ENCODE measurements at regions not wholly inside any gene's neighbourhood (a gene's known extent, or its start where the extent isn't known, plus 50 kb on each side); places are given as distances from the start of the nearest gene placed in this dataset.
"Not testable (repeated sequence)": the region's sequence is repeated elsewhere in the genome, so short reads cannot be mapped to it uniquely, and the experiment has no call there.

DNA sequence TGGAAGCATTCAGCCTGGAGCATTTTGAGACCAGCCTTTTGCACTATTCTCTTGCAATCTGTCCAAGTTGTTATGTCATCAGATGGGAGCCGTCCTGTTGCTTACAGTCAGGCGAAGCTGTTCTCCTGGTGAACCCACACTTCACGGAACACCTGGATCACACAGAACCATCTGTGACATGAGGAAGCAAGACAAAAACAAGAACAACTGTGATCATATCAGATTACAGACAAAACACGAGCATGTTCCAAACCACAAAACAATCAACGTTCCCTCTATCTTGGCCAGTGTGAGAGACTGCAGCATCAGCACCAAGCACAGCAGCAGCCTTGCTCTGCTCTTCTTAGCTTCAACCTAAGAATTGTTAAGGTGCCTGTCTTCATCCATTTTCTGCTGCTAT lies 180.5 kb upstream of the SFSWAP start:
- no peak for DNase-seq

DNA sequence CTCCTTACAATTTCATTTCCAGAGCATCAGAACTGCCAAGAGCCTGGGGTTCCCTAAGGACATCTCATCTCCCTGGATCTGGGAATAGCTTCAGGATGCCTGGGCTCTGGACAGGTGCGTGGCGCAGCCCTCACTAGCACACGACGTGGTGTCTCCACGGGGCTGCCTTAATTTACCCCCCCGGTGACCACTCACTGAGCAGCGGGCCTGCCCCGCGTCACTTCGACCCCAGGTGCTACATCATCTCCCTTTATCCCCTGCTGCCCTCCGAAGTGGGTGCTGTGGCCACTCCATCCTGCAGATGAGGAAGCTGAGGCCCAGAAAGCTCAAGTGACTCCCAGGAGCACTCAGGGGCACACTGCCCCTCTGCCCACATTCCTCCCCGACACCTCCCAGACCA lies 177.8 kb upstream of the SFSWAP start:
- no peak for DNase-seq

- no peak for DNase-seq
Measured at GRCh38 chr12:131535779-131536178, 175.1 kb upstream of the SFSWAP start.

DNA sequence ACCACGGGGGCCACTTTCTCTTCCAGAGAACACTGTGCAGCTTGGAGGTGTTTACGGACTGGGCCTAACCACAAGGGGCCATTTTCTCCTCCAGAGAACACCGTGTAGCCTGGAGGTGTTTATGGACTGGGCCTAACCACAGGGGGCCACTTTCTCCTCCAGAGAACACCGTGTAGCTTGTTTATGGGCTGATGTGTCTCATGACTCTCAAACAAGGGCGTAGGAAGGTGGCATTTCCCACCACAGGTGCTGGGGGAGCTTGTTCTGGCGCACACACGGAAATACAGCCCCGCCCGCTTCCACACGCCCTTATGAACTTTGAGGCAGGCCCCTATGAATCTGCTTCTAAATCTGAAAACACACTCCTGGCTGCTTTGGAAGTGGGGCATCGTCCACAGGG lies 174.6 kb upstream of the SFSWAP start:
- no peak for DNase-seq

- DNase-seq = no peak
Measured at GRCh38 chr12:131536766-131537165, 174.1 kb upstream of the SFSWAP start.

DNA sequence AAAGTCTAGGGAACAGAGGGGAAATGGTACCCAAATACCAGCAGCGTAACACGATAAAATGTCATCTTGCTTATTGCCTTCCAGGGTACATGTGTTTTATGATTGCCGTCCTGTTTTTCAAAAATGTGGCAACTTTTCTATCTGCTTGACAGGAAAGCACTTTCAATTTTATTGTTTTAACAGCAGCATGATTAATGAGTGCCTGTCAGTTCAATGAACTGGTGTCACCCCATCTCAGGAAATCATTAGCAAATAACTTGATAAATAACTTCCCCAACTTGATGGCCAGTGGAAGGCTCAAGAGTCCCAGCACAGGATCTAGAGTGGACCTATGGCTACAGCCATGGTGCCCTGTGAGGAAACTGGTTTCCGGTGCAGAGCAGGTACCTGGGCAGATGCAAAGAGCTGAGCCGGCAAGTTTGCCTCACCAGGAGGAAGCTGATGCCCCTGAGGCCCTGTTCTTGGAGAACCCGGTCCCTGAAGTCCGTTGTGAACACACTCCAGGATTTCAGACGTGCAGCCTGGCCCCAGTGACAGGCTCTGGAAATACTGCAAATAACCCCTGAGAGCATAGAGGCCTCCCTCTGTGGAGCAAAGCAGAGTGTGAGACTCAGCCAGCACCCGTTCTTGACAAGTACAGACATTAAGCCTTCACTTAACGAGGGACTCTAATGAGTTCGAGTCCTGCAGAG lies 173.5 kb upstream of the SFSWAP start:
- no peak for DNase-seq

DNA sequence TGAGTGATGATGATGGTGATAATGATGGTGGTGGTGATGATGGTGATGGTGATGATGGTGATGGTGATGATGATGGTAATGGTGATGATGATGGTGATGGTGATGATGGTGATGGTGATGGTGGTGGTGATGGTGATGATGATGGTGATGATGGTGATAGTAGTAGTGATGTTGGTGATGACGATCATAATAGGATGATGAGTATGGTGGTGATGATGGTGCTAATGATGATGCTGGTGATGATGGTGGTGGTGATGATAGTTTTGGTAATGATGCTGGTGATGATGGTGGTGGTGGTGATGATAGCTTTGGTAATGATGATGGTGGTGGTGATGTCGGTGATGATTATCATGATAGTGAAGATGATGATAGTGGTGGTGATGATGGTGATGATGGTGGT lies 171.5 kb upstream of the SFSWAP start:
- DNase-seq = no peak

DNA sequence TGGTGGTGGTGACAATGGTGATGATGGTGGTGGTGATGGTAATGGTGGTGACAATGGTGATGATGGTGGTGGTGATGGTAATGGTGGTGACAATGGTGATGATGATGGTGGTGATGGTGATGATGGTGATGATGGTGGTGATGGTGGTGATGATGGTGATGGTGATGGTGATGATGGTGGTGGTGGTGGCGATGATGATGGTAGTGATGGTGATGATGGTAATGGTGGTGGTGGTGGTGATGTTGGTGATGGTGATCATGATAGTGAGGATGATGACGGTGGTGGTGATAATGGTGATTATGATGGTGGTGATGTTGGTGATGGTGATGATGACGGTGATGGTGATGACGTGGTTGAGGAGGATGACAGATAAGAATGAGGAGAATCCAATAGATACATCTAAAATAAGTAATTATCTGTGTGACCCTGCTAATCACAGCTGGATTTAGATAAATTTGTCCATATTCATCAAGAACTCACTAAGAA lies 170.7 kb upstream of the SFSWAP start:
- DNase-seq = no peak

DNA sequence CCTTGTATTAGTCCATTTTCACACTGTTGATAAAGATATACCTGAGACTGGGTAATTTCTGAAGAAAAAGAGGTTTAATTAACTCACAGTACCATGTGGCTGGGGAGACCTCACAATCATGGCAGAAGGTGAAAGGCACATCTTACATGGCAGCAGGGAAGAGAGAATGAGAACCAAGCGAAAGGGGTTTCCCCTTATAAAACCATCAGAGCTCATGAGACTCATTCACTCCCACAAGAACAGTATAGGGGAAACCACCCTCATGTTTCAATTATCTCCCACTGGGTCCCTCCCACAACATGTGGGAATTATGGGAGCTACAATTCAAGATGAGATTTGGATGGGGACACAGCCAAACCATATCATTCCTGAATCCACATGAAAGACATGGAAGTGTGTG lies 169.4 kb upstream of the SFSWAP start:
- not testable (repeated sequence) for DNase-seq

DNA sequence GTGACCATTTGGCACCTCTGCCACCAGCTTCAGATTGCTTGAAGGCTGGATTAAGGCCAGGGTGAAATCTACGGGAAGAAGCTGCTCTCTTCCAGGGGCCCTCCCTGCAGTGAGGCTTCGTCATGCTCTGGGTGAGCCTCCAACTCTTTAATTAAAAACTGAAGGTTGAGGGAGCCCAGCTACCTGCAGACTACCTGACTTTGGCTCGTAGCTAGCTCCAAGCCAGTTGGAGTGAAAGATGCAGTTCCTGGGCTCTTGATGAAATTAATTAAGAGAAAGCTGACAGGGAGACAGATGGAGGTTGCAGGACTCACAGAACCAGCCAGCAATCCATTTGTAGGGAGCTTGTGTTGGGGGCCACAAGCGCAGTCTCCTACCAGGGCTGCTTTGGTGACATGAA lies 168.5 kb upstream of the SFSWAP start:
- no peak for DNase-seq

DNA sequence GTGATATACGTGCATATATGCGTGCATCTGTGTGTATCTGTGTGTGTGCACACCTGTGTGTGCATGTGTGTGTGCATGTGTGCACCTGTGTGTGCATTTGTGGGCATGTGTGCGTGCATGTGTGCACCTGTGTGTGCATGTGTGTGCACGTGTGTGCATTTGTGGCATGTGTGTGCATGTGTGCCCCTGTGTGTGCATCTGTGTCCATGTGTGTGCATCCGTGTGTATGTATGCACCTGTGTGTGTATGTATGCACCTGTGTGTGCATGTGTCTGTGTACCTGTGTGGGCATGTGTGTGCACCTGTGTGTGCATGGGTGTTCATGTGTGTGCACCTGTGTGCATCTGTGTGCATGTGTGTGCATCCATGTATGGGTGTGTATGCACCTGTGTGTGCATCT lies 167.8 kb upstream of the SFSWAP start:
- DNase-seq = no peak

DNA sequence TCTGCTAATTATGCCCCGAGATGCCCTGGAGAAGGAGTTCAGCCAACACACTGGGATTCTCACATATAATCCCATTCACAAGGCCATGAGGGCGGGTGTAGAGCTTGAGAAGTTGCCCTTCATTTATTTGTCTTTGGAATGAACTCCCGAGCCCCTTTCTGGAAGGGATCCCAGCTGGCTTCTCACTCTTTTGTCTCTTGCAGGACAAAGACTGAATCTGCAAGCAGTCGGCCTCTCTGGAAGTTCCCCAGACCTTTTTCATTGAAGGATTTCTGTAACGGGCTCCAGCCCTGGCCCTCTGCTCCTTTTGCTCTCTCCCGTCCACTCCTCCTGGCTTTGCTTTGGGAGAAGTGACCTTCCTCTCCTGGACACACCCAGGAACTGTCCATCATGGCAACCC lies 163.3 kb upstream of the SFSWAP start:
- no peak for DNase-seq

DNA sequence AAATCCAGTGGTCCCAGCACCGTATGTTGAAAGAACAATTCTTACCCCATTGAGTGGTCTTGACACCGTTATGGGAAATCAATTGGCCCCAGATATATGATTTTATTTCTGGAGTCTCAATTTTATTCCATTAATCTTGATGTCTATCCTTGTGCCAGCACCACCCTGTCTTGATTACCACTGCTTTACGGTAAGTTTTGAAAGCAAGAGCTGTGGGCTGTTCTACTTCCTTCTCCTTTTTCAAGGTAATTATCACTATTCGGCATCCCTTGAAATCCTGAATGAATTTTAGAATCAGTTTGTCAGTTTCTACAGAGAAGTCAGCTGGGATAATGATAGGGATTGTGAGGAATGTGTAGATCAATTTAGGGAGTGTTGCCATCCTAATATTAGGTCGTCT lies 160.8 kb upstream of the SFSWAP start:
- peak in 1 of 2 experiments; percentile 0 for DNase-seq

DNA sequence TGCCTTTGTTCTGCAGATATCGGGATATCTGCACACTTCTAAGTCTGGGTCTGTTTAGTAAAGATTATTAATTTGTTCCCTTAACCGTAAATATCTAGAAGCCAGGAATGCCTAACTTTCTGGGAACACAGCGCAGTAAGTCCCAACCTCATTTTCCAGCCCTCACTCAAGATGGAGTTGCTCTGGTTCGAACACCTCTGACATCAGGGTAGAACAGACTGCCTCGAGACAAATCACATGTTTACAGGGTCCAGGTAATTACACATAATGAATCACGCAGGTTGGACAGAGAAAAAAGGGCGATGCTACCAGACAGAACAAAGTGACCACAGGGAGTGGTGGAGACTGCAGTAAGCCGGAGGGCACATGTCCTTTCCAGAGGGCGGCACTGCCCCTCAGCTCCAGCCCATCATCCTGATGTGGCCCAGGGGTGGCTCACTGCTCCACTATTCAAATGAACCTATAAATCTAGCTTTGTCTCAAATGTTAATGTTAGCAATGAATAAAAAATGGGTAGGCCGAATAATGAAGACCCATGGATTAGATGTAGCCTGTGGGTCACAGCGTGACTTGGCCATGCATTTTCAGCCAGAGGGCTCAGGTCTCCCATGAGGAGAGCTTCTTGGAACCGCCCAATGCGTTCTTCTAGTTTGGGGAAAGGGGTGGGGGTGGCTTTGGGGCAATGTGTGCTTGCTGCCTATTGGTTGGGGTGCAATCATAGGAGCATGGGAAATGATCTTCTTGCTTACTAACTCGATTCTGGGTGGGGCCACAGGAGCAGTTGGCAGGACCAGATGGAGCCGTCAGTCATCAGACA lies 159.0 kb upstream of the SFSWAP start:
- DNase-seq = no peak

DNA sequence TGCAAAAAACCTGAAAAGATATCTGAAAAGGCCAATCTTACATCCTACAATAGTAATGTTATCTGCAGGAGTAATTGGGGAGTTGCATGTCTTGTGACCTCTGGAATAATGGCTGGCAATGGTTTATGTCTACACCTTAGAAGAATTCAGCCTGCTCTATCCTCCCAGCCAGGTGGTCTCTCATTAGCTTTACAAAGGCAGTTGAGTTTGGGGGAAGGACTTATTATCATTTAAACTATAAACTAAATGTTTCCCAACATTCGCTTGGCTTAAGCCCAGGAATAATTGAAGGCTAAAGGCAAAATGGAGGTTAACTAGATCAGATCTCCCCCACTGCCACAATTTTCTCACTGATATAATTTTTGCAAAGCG lies 158.4 kb upstream of the SFSWAP start:
- no peak for DNase-seq

- DNase-seq = no peak
Measured at GRCh38 chr12:131553096-131553777, 157.7 kb upstream of the SFSWAP start.

GRCh38 chr12:131555197-131555846 lies 155.6 kb upstream of the SFSWAP start:
- no peak for DNase-seq

DNA sequence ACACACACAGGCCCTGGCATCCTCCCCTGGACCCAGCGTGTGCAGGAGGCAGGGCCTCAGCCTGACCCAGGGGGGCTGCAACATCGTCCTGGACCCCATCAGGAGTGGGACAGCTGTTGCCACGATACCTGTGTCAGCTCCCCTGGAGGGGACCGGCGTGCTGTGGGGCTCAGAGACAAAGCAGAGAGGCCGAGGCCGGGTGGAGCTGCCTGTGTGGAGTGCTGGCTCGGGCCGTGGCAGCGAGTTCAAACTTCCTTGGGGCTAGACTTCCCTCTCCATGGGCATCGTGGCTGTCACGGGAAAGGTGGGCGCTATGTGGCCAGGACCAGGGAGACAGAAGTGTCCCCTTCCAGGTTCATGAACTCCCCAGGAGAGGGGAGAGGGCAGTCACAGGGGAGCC lies 155.0 kb upstream of the SFSWAP start:
- no peak for DNase-seq

GRCh38 chr12:131557078-131557709 lies 153.7 kb upstream of the SFSWAP start:
- no peak for DNase-seq

GRCh38 chr12:131559517-131560516 lies 151.1 kb upstream of the SFSWAP start:
- DNase-seq = no peak

GRCh38 chr12:131561051-131561450 lies 149.8 kb upstream of the SFSWAP start:
- DNase-seq = no peak

All from Kasumi-1 (cell line).